ENCODE measurements at regions not wholly inside any gene's neighbourhood (a gene's known extent, or its start where the extent isn't known, plus 50 kb on each side); places are given as distances from the start of the nearest gene placed in this dataset.
"Not testable (repeated sequence)": the region's sequence is repeated elsewhere in the genome, so short reads cannot be mapped to it uniquely, and the experiment has no call there.

- DNase-seq (ENCODE audit: low spot score in 2 of 2), result no peak
- Histone ChIP-seq H3K27me3 (ENCODE audit: low read depth) (no peaks in the 10 kb centered on the region), H3K4me3 (no peak overlapping the region), H3K9me3 (no peaks in the 10 kb centered on the region), H3K4me1 (no peaks in the 10 kb centered on the region), H3K36me3 (replicated peaks) (no peaks in the 10 kb centered on the region)
- in situ Hi-C loops (cut with MboI; ENCODE audit: low sequenced_read_pairs), result no loop called here
Observed at GRCh38 chr10:9853405-9854355, 1164.0 kb upstream of the CELF2 start.

- H3K36me3 ChIP-seq (replicated peaks); H3K4me3 ChIP-seq; H3K9me3 ChIP-seq; in situ Hi-C loops (cut with MboI; ENCODE audit: low sequenced_read_pairs); DNase-seq (ENCODE audit: low spot score in 2 of 2); H3K27me3 ChIP-seq (ENCODE audit: low read depth); H3K4me1 ChIP-seq: not testable (repeated sequence)
Observed at GRCh38 chr10:9855451-9855850, 1162.2 kb upstream of the CELF2 start.

- in situ Hi-C loops (cut with MboI; ENCODE audit: low sequenced_read_pairs), result no loop called here
- DNase-seq (ENCODE audit: low spot score in 2 of 2), result no peak
- H3K27me3 ChIP-seq (ENCODE audit: low read depth), result no peaks in the 10 kb centered on the region
- no peak overlapping the region for H3K4me3 ChIP-seq
- H3K4me1 ChIP-seq, result no peaks in the 10 kb centered on the region
- no peaks in the 10 kb centered on the region for H3K36me3 ChIP-seq (replicated peaks)
- H3K9me3 ChIP-seq, result no peaks in the 10 kb centered on the region
Observed at GRCh38 chr10:9858816-9859215, 1158.9 kb upstream of the CELF2 start.

- Histone ChIP-seq H3K27me3 (ENCODE audit: low read depth) (no peaks in the 10 kb centered on the region), H3K36me3 (replicated peaks) (no peaks in the 10 kb centered on the region), H3K4me3 (no peak overlapping the region), H3K4me1 (no peaks in the 10 kb centered on the region), H3K9me3 (no peaks in the 10 kb centered on the region)
- no peak for DNase-seq (ENCODE audit: low spot score in 2 of 2)
- in situ Hi-C loops (cut with MboI; ENCODE audit: low sequenced_read_pairs), result no loop called here
Observed at GRCh38 chr10:9860045-9860444, 1157.6 kb upstream of the CELF2 start.

- no peak for DNase-seq (ENCODE audit: low spot score in 2 of 2)
- H3K27me3 ChIP-seq (ENCODE audit: low read depth), result no peaks in the 10 kb centered on the region
- H3K4me1 ChIP-seq, result no peaks in the 10 kb centered on the region
- H3K4me3 ChIP-seq, result no peak overlapping the region
- H3K36me3 ChIP-seq (replicated peaks), result no peaks in the 10 kb centered on the region
- in situ Hi-C loops (cut with MboI; ENCODE audit: low sequenced_read_pairs), result no loop called here
- H3K9me3 ChIP-seq, result no peaks in the 10 kb centered on the region
Observed at GRCh38 chr10:9863559-9864121, 1154.0 kb upstream of the CELF2 start.

GRCh38 chr10:9868499-9868898 lies 1149.2 kb upstream of the CELF2 start:
- no peaks in the 10 kb centered on the region for H3K9me3 ChIP-seq
- no peak for DNase-seq (ENCODE audit: low spot score in 2 of 2)
- no peaks in the 10 kb centered on the region for H3K4me1 ChIP-seq
- H3K4me3 ChIP-seq, result no peak overlapping the region
- in situ Hi-C loops (cut with MboI; ENCODE audit: low sequenced_read_pairs), result no loop called here
- no peaks in the 10 kb centered on the region for H3K36me3 ChIP-seq (replicated peaks)
- H3K27me3 ChIP-seq (ENCODE audit: low read depth), result no peaks in the 10 kb centered on the region

- Histone ChIP-seq H3K9me3 (no peaks in the 10 kb centered on the region), H3K4me1 (no peaks in the 10 kb centered on the region), H3K4me3 (no peak overlapping the region), H3K27me3 (ENCODE audit: low read depth) (no peaks in the 10 kb centered on the region), H3K36me3 (replicated peaks) (no peaks in the 10 kb centered on the region)
- DNase-seq (ENCODE audit: low spot score in 2 of 2), result no peak
- in situ Hi-C loops (cut with MboI; ENCODE audit: low sequenced_read_pairs), result no loop called here
Observed at GRCh38 chr10:9869205-9869604, 1148.5 kb upstream of the CELF2 start.

- DNase-seq (ENCODE audit: low spot score in 2 of 2), result no peak
- no peaks in the 10 kb centered on the region for H3K9me3 ChIP-seq
- in situ Hi-C loops (cut with MboI; ENCODE audit: low sequenced_read_pairs), result no loop called here
- no peak overlapping the region for H3K4me3 ChIP-seq
- no peaks in the 10 kb centered on the region for H3K27me3 ChIP-seq (ENCODE audit: low read depth)
- no peaks in the 10 kb centered on the region for H3K36me3 ChIP-seq (replicated peaks)
- H3K4me1 ChIP-seq, result no peaks in the 10 kb centered on the region
Observed at GRCh38 chr10:9869606-9870176, 1148.0 kb upstream of the CELF2 start.

GRCh38 chr10:9875353-9875752 lies 1142.3 kb upstream of the CELF2 start:
- DNase-seq (ENCODE audit: low spot score in 2 of 2), result no peak

GRCh38 chr10:9877978-9878377 lies 1139.7 kb upstream of the CELF2 start:
- H3K9me3 ChIP-seq, result no peaks in the 10 kb centered on the region
- H3K27me3 ChIP-seq (ENCODE audit: low read depth), result no peaks in the 10 kb centered on the region
- no peaks in the 10 kb centered on the region for H3K4me1 ChIP-seq
- no peak for DNase-seq (ENCODE audit: low spot score in 2 of 2)
- no peak overlapping the region for H3K4me3 ChIP-seq
- H3K36me3 ChIP-seq (replicated peaks), result no peaks in the 10 kb centered on the region
- in situ Hi-C loops (cut with MboI; ENCODE audit: low sequenced_read_pairs), result no loop called here

More at GRCh38 chr10:9875353-9875752, 1142.3 kb upstream of the CELF2 start:
- in situ Hi-C loops (cut with MboI; ENCODE audit: low sequenced_read_pairs), result no loop called here
- Histone ChIP-seq H3K4me3 (no peak overlapping the region), H3K9me3 (no peaks in the 10 kb centered on the region), H3K36me3 (replicated peaks) (no peaks in the 10 kb centered on the region), H3K27me3 (ENCODE audit: low read depth) (no peaks in the 10 kb centered on the region), H3K4me1 (no peaks in the 10 kb centered on the region)

GRCh38 chr10:9878383-9878782 lies 1139.3 kb upstream of the CELF2 start:
- H3K36me3 ChIP-seq (replicated peaks), result no peaks in the 10 kb centered on the region
- H3K27me3 ChIP-seq (ENCODE audit: low read depth), result no peaks in the 10 kb centered on the region
- no peaks in the 10 kb centered on the region for H3K9me3 ChIP-seq
- in situ Hi-C loops (cut with MboI; ENCODE audit: low sequenced_read_pairs), result no loop called here
- DNase-seq (ENCODE audit: low spot score in 2 of 2), result no peak
- H3K4me1 ChIP-seq, result no peaks in the 10 kb centered on the region
- H3K4me3 ChIP-seq, result no peak overlapping the region

- no peak for DNase-seq (ENCODE audit: low spot score in 2 of 2)
- in situ Hi-C loops (cut with MboI; ENCODE audit: low sequenced_read_pairs), result no loop called here
- H3K4me3 ChIP-seq, result no peak overlapping the region
- no peaks in the 10 kb centered on the region for H3K27me3 ChIP-seq (ENCODE audit: low read depth)
- H3K36me3 ChIP-seq (replicated peaks), result no peaks in the 10 kb centered on the region
- no peaks in the 10 kb centered on the region for H3K4me1 ChIP-seq
- no peaks in the 10 kb centered on the region for H3K9me3 ChIP-seq
Observed at GRCh38 chr10:9885761-9886160, 1131.9 kb upstream of the CELF2 start.

GRCh38 chr10:9886772-9887171 lies 1130.9 kb upstream of the CELF2 start:
- in situ Hi-C loops (cut with MboI; ENCODE audit: low sequenced_read_pairs), result no loop called here
- no peak for DNase-seq (ENCODE audit: low spot score in 2 of 2)
- H3K4me3 ChIP-seq, result no peak overlapping the region
- H3K36me3 ChIP-seq (replicated peaks), result no peaks in the 10 kb centered on the region
- H3K4me1 ChIP-seq, result no peaks in the 10 kb centered on the region
- no peaks in the 10 kb centered on the region for H3K27me3 ChIP-seq (ENCODE audit: low read depth)
- H3K9me3 ChIP-seq, result no peaks in the 10 kb centered on the region

GRCh38 chr10:9895453-9895852 lies 1122.2 kb upstream of the CELF2 start:
- Histone ChIP-seq H3K27me3 (ENCODE audit: low read depth) (no peaks in the 10 kb centered on the region; the same call in 1 of the 2 replicates), H3K9me3 (no peaks in the 10 kb centered on the region), H3K4me1 (no peaks in the 10 kb centered on the region), H3K4me3 (no peak overlapping the region), H3K36me3 (replicated peaks) (no peaks in the 10 kb centered on the region)
- in situ Hi-C loops (cut with MboI; ENCODE audit: low sequenced_read_pairs), result no loop called here
- no peak for DNase-seq (ENCODE audit: low spot score in 2 of 2)

All from HAP-1 (cell line).